NCI-H2196 (cell line): ENCODE measurements at regions not wholly inside any gene's neighbourhood (a gene's known extent, or its start where the extent isn't known, plus 50 kb on each side); places are given as distances from the start of the nearest gene placed in this dataset.

Source experiments
- DNase-seq: peaks from one replicate; lab custom pipeline; 2025; ENCODE audit not compliant: unreplicated experiment; lab: John Stamatoyannopoulos, UW

DNA sequence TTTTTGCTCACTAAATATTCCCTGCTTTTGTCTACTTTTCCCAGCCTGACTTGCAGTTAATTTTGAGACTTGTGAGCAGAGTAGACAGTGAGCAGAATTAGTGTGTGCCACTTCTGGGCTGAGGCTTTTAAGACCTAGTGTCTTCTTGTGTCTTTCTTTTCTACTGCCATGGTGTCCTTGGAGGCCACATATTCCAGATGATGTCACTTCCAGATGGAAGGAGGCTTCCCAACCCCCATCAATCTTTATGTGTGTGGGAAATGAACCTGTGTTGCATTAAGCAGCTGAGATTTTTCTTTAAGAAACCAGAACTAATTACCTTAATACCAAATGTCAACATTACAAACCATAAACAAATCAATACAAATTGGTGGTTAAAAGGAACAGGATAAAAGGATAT is 774.7 kb upstream of the ROBO1 start:
- no peak for DNase-seq

DNA sequence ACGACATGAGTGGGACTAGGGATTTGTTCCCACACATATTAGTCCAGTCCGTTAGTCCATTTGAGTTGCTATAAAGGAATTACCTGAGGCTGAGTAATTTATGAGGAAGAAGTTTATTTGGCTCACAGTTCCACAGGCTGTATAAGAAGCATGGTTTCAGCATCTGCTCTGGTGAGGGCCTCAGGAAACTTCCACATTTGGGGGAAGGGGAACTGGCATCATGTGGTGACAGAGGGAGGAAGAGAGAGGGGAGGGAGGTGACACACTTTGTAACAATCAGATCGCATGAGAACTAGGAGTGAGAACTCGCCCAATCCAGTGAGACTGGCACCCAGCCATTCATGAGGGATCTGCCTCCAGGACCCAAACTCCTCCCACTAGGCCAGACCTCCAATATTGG is 769.9 kb upstream of the ROBO1 start:
- DNase-seq, result no peak

DNA sequence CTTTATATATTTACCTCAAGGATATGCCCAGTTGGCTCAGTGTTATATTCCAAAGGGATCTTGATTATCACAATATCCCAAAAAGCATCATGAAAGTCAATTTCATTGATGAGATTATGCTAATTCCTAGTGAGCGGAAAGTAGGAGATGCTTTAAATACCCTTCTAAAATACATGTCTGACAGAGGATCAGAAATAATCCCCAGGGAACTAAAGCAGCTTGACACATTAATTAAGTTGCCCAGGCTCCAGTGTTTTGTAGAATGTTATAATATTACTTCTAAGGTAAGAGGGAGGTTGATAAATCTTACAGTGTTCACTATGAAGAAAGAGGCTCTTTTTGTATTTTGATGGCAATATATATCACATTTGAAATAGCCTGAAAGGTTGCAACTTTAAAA is 767.5 kb upstream of the ROBO1 start:
- no peak for DNase-seq

DNA sequence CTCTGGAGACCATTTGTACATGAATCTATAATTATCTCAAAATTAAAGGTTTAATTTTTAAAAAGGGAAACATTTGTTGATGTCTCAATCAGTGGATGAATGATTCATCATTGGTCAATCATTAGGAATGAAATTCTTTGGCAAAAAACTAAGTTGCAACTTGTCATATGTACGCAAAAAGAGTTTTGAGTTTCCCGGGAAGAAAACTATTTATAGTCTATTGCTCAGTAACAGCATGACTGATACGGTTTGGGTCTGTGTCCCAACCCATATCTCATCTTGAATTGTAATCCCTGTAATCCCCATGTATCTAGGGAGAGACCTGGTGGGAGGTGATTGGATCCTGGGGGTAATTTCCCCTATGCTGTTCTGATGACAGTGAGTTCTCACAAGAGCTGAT is 765.8 kb upstream of the ROBO1 start:
- DNase-seq, result no peak

DNA sequence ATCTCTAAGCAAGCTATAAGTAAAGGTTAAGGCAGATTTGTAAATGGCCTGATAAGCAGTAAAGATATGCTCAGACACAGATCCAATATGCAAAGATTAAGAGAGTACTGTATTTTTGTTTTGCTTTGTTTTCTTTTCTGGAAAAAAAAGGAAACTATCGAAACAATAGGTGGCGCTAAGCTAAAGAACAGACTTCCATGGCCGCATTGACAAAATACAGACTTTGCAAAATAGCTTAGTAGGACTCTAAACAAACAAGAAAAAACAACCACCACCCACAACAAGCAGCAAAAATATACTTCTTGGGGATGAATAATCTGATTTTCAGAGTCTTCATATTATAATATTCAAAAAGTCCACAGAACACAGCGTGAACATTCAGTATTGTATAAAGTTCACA is 758.4 kb upstream of the ROBO1 start:
- no peak for DNase-seq

DNA sequence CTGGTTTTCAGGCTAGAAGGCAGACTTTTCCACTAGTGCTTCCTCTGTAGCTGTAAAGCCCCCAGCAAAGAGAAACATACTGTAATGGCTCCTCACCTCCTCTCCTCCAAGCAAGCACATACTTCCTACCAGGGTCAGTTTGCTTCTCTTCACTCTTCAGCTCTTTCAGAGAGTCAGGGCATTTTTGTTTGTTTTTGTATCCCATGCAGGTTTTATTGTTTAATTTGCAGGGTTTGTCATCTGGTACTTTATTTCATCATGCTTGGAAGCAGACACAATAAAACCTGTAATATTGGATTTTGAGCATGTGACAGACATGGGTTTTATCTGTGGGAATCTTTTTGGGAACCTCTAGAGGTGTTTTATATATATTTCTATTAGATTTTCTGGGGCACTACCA is 753.3 kb upstream of the ROBO1 start:
- no peak for DNase-seq

DNA sequence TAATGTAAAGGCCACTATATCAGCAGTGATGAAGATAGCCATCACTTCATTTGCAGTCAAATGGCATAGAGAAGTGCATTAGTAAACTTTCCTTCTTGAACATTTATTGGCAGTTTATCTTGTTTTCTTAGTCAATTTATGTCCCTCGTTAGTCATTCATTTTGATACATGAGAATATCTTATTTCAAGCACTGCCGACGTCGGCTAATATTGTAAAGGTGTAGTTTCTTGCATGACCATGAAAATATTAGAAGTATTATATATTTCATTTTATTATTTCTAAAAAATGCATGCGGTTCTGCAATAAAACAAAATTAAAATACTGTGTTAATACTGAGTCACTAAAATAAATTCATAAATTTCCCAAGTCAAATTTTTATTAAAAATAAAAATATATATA is 751.6 kb upstream of the ROBO1 start:
- DNase-seq, result no peak

DNA sequence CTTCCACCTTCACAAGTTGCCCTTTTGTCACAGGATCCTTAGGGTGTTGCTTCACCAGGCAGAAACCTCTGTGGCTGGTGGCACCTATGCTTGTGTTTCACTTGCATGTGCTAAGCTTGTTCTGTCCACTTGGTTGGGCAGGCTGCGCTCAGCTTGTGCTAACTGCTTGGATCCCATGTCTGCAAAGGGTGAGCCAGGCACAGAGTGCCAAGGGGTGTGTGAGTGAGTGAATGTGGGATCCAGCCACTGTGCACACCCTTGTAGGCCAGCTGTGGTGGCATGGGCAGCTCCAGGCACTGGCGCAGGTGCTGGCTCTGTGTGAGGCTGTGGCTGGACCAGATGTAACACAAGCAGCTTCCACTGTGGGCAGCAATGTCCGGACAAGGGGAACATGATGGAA is 728.7 kb upstream of the ROBO1 start:
- no peak for DNase-seq

DNA sequence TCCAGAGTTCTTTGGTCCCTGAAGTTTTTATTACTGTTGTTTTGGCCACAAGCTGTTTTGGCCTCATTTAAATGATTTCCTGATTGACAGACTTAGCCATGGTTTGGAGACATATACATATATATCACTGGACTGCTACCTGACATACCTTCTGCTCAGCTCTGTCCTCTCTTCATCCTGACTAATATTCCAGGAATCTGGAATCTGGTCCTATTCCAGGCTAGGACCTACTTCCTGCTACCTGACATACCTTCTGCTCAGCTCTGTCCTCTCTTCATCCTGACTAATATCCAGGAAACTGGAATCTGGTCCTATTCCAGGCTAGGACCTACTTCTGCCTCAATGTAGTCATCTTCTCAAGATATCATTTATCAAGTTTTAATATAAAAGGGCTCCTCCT is 724.4 kb upstream of the ROBO1 start:
- DNase-seq, result no peak

DNA sequence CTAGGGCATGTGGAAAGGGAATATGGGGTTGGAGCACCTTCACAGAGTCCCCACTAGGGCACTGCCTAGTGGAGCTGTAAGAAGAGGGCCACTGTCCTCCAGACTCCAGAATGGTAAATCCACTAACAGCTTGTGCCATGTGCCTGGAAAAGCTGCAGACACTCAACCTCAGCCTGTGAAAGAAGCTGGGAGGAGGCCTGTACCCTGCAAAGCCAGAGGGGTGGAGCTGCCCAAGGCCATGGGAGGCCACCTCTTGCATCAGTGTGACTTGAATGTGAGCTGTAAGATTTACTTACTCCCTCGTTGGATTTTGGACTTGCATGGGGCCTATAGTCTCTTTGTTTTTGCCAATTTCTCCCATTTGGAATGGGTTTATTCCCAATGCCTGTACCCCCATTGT is 705.2 kb upstream of the ROBO1 start:
- DNase-seq, result no peak

DNA sequence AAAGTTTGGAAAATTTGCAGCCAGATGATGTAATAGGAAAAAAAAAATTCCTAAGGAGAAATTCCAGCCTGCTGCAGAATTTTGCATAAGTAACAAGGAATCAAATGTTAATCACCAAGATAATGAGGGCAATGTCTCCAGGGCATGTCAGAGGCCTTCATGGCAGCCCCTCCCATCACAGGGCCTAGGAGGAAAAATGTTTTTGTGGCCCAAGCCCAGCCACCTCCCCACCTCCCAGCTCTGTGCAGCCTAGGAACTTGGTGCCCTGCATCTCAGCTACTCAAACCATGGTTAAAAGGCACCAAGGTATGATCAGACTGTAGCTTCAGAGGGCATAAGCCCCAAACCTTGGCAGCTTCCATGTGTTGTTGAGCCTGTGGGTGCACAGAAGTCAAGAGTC is 704.7 kb upstream of the ROBO1 start:
- DNase-seq, result no peak

DNA sequence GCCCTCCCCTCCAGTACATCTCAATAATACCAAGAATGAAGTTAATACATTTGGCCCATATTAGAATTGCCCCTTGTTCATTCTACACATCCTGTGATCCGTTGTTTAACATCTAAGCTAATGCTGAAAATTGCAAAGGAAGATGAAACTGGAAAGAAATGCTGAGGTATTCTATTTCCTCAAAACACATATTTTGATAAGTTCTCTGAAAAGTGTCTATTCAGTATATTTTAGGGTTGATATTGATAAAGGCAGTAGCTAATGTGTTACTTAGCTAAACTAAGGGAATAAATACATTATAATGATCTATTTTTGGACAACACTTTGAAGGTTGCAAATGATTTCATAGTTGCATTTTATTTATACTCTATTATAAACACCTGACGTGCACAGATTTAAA is 702.6 kb upstream of the ROBO1 start:
- DNase-seq, result no peak

DNA sequence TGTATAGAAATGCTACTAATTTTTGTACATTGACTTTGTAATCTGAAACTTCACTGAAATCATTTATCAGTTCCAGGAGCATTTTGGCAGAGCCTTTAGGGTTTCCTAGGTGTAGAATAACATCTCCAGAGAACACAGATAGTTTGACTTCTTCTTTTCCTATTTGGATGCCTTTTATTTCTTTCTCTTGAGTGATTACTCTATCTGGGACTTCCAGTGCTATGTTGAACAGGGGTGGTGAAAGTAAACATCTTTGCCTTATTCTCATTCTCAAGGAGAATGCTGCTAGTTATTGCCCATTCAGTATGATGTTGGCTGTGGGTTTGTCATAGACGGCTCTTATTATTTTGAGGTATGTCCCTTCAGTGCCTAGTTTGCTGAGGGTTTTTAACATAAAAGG is 697.9 kb upstream of the ROBO1 start:
- no peak for DNase-seq

DNA sequence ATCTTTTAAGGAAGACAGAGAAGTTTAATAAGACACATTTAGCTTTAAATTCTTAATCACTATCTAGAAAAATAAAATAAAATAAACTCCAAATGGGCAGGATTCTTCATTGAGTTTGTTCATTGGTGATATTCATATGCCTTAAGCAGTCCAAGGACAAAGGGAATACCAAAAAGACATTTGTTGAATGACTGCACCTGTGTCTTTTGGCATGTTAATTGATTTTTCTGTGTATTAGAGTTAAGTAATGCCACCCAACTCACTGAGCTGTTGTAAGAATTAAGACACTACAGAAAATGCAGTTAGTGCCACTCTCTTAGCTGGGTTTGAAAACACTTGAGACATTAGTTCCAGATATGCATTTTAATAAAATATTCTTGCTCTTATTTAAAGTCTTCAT is 683.6 kb upstream of the ROBO1 start:
- DNase-seq, result no peak

DNA sequence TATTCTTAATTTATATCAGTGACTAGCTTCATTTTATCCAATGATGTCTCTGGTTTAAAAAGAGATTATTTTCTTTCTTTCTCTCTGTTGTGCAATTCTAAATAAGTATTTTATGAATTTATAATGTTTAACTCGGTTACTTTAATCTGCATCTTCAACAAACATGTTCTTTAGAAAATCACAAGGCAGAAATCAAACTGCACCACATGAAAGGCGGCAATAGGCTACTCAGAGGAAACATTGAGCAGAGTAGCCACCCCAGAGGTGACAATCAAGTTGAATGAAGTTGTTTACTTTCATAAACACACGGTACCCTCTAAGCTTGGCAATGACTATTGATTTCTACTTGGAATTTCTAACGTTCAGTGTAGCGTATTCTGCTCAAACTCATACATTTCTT is 677.8 kb upstream of the ROBO1 start:
- no peak for DNase-seq

DNA sequence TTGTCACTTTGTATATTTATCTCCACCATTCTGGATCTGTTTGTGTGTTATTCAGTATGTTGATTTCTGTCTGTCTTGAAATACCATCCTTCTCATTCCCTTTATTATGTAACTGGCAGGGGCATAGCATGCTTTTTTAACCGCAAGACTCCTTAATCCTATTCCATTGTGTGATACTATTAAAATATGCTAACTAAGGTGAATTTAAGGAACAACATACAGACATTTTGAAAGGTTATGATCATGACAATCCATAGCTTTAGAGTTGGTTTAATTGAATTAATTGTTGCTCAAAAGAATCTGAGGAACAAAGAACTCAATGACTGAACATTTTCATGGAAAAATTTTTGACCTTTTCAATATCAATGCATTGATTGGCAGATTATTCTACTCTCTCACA is 677.3 kb upstream of the ROBO1 start:
- DNase-seq, result no peak

DNA sequence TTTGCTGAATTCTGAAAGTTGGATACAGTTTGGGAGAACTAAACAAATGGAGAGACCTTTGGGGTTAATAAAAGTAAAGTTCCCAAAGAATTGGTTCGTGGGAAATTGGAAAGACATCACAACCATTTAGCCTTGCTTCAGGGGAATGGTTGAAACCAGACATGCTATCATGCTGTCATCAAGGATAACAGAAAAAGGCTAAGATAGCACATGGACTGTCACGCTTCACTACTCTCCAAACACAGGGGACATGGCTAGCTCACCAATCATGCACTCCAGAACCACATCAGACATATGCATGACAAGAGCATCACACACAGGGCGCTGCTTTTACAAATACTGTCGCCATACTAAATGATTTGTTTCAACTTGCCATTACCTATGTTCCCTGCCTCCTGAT is 671.7 kb upstream of the ROBO1 start:
- DNase-seq, result no peak

DNA sequence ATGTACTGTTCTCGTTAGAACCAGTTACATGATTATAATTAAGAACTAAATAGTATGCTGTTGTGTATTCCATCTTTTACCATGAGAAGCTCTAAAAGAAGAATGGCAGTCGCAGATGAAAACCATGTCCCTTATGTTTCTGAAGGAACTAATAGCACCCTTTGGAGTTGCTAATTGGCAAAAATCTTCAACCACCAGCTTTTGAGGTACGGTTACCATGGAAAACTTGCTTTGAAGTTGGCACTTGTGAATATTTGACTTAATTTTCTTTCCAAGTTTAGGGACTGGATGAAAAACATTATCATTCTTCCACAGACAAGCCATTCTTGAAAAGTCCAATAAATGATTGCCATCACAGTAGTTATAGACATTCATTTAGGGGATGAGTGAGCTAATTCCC is 666.6 kb upstream of the ROBO1 start:
- no peak for DNase-seq

DNA sequence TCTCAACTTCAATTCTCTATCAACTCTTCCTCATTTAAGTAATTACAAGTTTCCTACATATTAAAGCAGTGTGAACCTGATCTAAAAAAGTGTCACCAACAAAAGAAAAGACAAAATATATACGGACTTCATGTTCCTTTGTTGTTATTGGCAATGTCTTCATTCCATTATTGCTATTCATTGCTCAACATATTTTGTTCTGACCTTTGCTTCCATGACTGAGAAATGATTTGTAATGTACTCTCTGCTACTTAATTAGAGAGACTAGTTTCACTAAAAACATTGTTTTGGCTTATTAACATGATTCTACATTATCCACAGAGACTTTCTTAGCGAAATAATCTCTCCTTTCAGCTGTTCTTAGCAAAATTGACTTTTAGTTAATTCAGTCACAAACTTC is 657.2 kb upstream of the ROBO1 start:
- DNase-seq, result no peak

DNA sequence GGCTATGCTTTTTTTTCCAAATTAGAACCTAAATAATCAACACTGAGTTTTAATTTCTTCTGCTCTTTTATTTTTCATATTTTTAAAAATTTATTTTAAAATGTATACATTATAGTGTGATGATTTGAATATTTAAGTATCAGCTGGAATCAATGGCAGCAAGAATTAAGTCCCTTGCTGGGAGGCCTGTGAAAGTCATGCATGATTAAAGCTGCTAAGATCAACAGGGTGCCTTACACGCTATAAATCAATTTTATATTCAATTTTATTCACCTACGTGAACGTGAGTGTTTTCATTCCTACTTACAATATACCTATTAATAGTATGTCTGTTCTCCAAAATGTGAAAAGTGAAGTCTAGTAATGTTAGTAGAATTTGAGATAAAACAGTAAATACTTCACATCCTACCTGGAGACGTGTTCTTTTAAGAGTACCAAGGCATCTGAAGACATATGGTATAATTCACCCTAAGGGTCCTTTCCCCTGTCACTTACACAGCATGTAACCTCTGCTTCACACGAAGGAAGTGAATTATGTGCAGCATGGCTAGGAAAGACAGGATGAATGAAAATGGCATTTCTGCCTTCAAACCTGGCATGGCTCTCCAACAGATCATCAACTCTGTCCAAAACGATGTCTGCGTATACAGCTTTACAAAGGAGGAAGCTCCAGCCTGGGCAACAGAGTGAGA is 640.4 kb upstream of the ROBO1 start:
- no peak for DNase-seq

DNA sequence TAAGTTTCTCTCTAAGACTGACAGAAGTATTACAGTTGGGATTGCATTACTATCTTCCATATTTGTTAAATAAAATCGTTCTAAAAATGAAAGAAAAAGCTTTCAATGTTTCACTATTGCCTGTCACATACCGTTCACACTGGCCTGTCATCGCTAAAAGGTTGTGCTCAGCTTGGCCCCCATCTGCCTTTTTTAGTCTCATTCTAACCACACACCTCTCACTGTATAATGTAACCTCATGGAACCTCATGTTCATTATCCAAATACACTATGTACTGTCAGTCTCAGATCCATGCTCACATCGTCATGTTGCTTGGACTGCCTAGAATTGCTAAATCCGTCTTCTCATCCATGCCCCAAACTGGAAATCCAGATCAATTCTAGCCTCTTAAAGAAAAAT is 637.8 kb upstream of the ROBO1 start:
- DNase-seq, result no peak

DNA sequence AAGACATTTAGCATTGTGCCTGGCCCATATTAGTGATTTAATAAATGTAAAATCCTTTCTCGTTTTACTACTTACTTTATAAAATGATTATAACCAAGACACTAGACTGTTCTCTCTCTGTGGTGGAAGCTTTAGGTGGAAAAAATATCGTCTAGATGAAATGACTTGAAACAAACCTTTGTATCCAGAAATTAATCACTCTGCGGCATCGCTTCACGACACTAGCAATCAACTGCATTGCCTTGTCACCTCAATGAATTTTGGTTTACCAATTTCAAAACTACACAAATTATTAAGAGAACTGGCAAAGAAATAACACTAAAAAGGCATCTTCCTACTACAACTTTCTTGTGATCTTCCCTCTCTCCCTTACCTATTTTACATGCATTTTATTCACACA is 627.2 kb upstream of the ROBO1 start:
- DNase-seq, result no peak

DNA sequence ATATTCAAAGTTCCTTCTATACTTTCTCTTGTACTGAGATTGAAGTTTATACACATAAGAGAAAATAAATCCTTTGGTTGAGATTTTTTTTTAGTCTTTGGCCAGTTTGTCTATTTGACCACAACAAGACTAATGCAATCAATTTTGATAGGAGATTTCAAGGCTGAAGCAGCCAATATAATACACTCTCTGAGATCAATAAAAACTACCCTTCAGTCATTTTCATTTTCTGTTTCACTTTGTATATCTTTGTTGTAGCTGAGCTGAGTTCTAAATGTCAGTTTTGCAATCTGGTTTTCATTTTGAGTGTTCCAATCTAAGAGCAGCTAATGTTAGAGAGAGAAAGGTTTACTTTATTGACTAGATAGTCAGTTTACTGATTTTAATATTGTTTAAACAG is 623.8 kb upstream of the ROBO1 start:
- DNase-seq, result no peak

DNA sequence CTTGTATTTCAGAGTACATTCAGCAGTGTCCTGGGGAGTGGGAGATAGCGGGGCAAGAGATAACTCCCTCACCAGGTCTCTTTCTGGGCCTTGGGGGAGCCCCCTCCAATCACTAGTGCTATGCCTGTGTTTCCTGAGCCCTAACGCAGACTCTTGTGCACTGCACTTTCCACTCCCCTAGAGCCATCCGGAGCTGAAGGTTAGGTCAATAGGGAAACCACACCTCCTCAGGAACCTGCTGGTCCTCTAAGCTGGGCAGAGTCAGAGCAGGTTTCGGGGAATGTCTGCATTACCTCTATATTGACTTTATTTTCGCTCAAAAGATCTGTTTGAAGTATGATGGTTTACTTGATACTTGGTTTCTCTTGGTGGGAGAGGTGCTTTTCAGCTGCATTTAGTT is 617.0 kb upstream of the ROBO1 start:
- no peak for DNase-seq
